Liver (tissue), 8 donors: ENCODE measurements at regions not wholly inside any gene's neighbourhood (a gene's known extent, or its start where the extent isn't known, plus 50 kb on each side); places are given as distances from the start of the nearest gene placed in this dataset.
"Not testable (repeated sequence)": the region's sequence is repeated elsewhere in the genome, so short reads cannot be mapped to it uniquely, and the experiment has no call there.

Experiments
- DNase-seq: peaks from one replicate; pipeline ENCODE4 v3.0.0-alpha.2; 2017; ENCODE audit warnings: low spot score
- H3K27ac ChIP-seq, 2 donors: one replicate each; pipeline ENCODE4 v1.7.0; 2013; ENCODE audit warnings: inconsistent platforms in 2 of 2, low read length in 2 of 2, control low read depth in 1 of 2, low read depth in 1 of 2, mild to moderate bottlenecking in 1 of 2
- H3K27me3 ChIP-seq, 4 donors: one replicate each; pipeline versions ENCODE4 v1.6.1 to v1.7.0; 2013; ENCODE audit warnings: low read length in 3 of 4, inconsistent platforms in 1 of 4, mild to moderate bottlenecking in 1 of 4, moderate library complexity in 1 of 4; ENCODE audit not compliant: control insufficient read depth in 4 of 4, insufficient read depth in 4 of 4
- H3K36me3 ChIP-seq, 4 donors: one replicate each; pipeline versions ENCODE4 v1.6.1 to v1.7.0; 2013; ENCODE audit warnings: low read length in 3 of 4, mild to moderate bottlenecking in 3 of 4, low read depth in 1 of 4, moderate library complexity in 1 of 4; ENCODE audit not compliant: control insufficient read depth in 4 of 4, insufficient read depth in 3 of 4
- H3K4me1 ChIP-seq, 4 donors: one replicate each; pipeline versions ENCODE4 v1.6.1 to v1.7.0; 2013; ENCODE audit warnings: low read length in 3 of 4, mild to moderate bottlenecking in 3 of 4, moderate library complexity in 1 of 4; ENCODE audit not compliant: control insufficient read depth in 4 of 4, insufficient read depth in 4 of 4
- H3K4me3 ChIP-seq, 3 donors: one replicate each; pipeline versions ENCODE4 v1.6.1 to v1.7.0; 2013; ENCODE audit warnings: low read length in 3 of 3, control low read depth in 1 of 3, low read depth in 1 of 3, mild to moderate bottlenecking in 1 of 3
- H3K9ac ChIP-seq, 2 donors: one replicate each; pipeline ENCODE4 v1.7.0; 2013; ENCODE audit warnings: low read length in 2 of 2, mild to moderate bottlenecking in 2 of 2, moderate library complexity in 2 of 2, control low read depth in 1 of 2, low read depth in 1 of 2
- H3K9me3 ChIP-seq, 4 donors: one replicate each; pipeline versions ENCODE4 v1.6.1 to v1.7.0; 2013; ENCODE audit warnings: low read length in 3 of 4; ENCODE audit not compliant: control insufficient read depth in 4 of 4
- ATF3 ChIP-seq: IDR thresholded peaks from 2 replicates; pipeline ENCODE4 v1.6.1; 2016; ENCODE audit warnings: antibody characterized with exemption
- CTCF ChIP-seq: fragments of 150-350 bp; IDR thresholded peaks from 2 replicates; pipeline ENCODE4 v1.5.1; 2017; ENCODE audit warnings: improper control_type of control experiment, low read depth, low read length; ENCODE audit not compliant: missing input control
- EGR1 ChIP-seq, 2 donors: IDR thresholded peaks; 2 replicates each; pipeline ENCODE4 v1.6.1; 2016 to 2018; ENCODE audit warnings: antibody characterized with exemption in 2 of 2, low read depth in 2 of 2
- FOXA1 ChIP-seq: IDR thresholded peaks from 2 replicates; pipeline ENCODE4 v1.6.1; 2016; ENCODE audit warnings: antibody characterized with exemption
- FOXA2 ChIP-seq: IDR thresholded peaks from 2 replicates; pipeline ENCODE4 v1.6.1; 2016; ENCODE audit warnings: antibody characterized with exemption
- GABPA ChIP-seq, 2 donors: IDR thresholded peaks in 1 of 2; conservative IDR thresholded peaks in 1 of 2; 2 replicates each; pipeline ENCODE4 v1.6.1; 2016; ENCODE audit warnings: antibody characterized with exemption in 2 of 2, mild to moderate bottlenecking in 1 of 2, moderate library complexity in 1 of 2
- HNF4A ChIP-seq, 2 donors: conservative IDR thresholded peaks; 2 replicates each; pipeline ENCODE4 v1.6.1; 2016; ENCODE audit warnings: antibody characterized with exemption in 2 of 2, mild to moderate bottlenecking in 2 of 2
- HNF4G ChIP-seq: IDR thresholded peaks from 2 replicates; pipeline ENCODE4 v1.6.1; 2016; ENCODE audit warnings: antibody characterized with exemption
- JUND ChIP-seq, 2 donors: IDR thresholded peaks; 2 replicates each; pipeline ENCODE4 v1.6.1; 2016; ENCODE audit warnings: antibody characterized with exemption in 2 of 2
- MAX ChIP-seq: IDR thresholded peaks from 2 replicates; pipeline ENCODE4 v1.6.1; 2016; ENCODE audit warnings: antibody characterized with exemption
- NR2F2 ChIP-seq: IDR thresholded peaks from 2 replicates; pipeline ENCODE4 v1.6.1; 2016; ENCODE audit warnings: antibody characterized with exemption
- RAD21 ChIP-seq, 2 donors: IDR thresholded peaks; 2 replicates each; pipeline ENCODE4 v1.6.1; 2016; ENCODE audit warnings: antibody characterized with exemption in 2 of 2, mild to moderate bottlenecking in 2 of 2
- RXRA ChIP-seq, 2 donors: IDR thresholded peaks; 2 replicates each; pipeline ENCODE4 v1.6.1; 2017 to 2018; ENCODE audit warnings: antibody characterized with exemption in 2 of 2, mild to moderate bottlenecking in 1 of 2
- SP1 ChIP-seq: IDR thresholded peaks from 2 replicates; pipeline ENCODE4 v1.6.1; 2018; ENCODE audit warnings: antibody characterized with exemption, mild to moderate bottlenecking
- TAF1 ChIP-seq: conservative IDR thresholded peaks from 2 replicates; pipeline ENCODE4 v1.6.1; 2016; ENCODE audit warnings: antibody characterized with exemption, mild to moderate bottlenecking
- YY1 ChIP-seq: IDR thresholded peaks from 2 replicates; pipeline ENCODE4 v1.6.1; 2016; ENCODE audit warnings: antibody characterized with exemption, mild to moderate bottlenecking
- ZBTB33 ChIP-seq: IDR thresholded peaks from 2 replicates; pipeline ENCODE4 v1.6.1; 2016; ENCODE audit warnings: antibody characterized with exemption
- WGBS: extraction: QIAGEN DNeasy Blood & Tissue Kit; methylation state at CpG from one replicate; pipeline ENCODE4 v1.1.7; 2013; 5-methylcytosine and 5-hydroxymethylcytosine counted together
- donor health status: healthy.
- donor health status: healthy.
- donor health status: healthy.
- donor health status: healthy.
- donor health status: healthy.

- H3K4me3 ChIP-seq, H3K9ac ChIP-seq, H3K36me3 ChIP-seq, H3K27me3 ChIP-seq, H3K4me1 ChIP-seq, H3K27ac ChIP-seq, DNase-seq, H3K9me3 ChIP-seq: not testable (repeated sequence)
- WGBS = 6% methylated on average over 6 of the region's 31 CpGs
Measured at GRCh38 chr1:143728802-143729448, 242.9 kb downstream of the FAM72C start.

GRCh38 chr1:143727263-143727662 lies 244.5 kb downstream of the FAM72C start:
- no peaks in the 10 kb centered on the region for H3K4me1 ChIP-seq
- H3K4me3 ChIP-seq = no peak overlapping the region
- WGBS = 96% methylated on average over 1 of the region's 1 CpG
- no peaks in the 10 kb centered on the region for H3K36me3 ChIP-seq
- no peak overlapping the region for H3K27ac ChIP-seq
- TF ChIP-seq ZBTB33 = no peak
- TF ChIP-seq CTCF = no peak
- TF ChIP-seq FOXA1 = no peak
- no peak for TF ChIP-seq TAF1
- no peak for TF ChIP-seq FOXA2
- TF ChIP-seq RAD21 (IDR thresholded peaks at IDR 0.05) = no peak
- no peak for TF ChIP-seq SP1
- no peaks in the 10 kb centered on the region for H3K27me3 ChIP-seq
- H3K9ac ChIP-seq = no peak overlapping the region
- DNase-seq = no peak
- H3K9me3 ChIP-seq = no peaks in the 10 kb centered on the region

GRCh38 chr1:143721024-143721373 lies 250.8 kb downstream of the FAM72C start:
- Histone ChIP-seq H3K4me3 (no peak overlapping the region), H3K27ac (no peak overlapping the region), H3K36me3 (no peaks in the 10 kb centered on the region), H3K9ac (no peak overlapping the region), H3K4me1 (peaks cover 0 to 3% (median 0%) of the 10 kb centered on the region in 4 donors), H3K27me3 (peaks cover 0 to 3% (median 1%) of the 10 kb centered on the region in 4 donors), H3K9me3 (no peaks in the 10 kb centered on the region)
- no peak for DNase-seq
- 35% methylated on average over 7 of the region's 7 CpGs for WGBS
- TF ChIP-seq RAD21 (IDR thresholded peaks at IDR 0.05) = no peak
- no peak for TF ChIP-seq HNF4A (conservative IDR thresholded peaks at IDR 0.05)
- TF ChIP-seq MAX = no peak
- TF ChIP-seq YY1 = no peak
- TF ChIP-seq HNF4G = no peak
- TF ChIP-seq NR2F2 = no peak
- TF ChIP-seq GABPA (IDR thresholded peaks at IDR 0.05 in 1 of 2, conservative IDR thresholded peaks at IDR 0.05 in 1 of 2) = no peak
- no peak for TF ChIP-seq JUND (IDR thresholded peaks at IDR 0.05)
- no peak for TF ChIP-seq RXRA (IDR thresholded peaks at IDR 0.05)
- TF ChIP-seq TAF1 = no peak
- no peak for TF ChIP-seq SP1
- TF ChIP-seq FOXA2 = no peak
- no peak for TF ChIP-seq EGR1 (IDR thresholded peaks at IDR 0.05; ENCODE audit: low read depth in 2 of 2)
- TF ChIP-seq CTCF = no peak
- no peak for TF ChIP-seq ZBTB33
- no peak for TF ChIP-seq ATF3
